NT2/D1 (cell line): ENCODE measurements at regions not wholly inside any gene's neighbourhood (a gene's known extent, or its start where the extent isn't known, plus 50 kb on each side); places are given as distances from the start of the nearest gene placed in this dataset.

ENCODE experiments used
- DNase-seq: peaks from one replicate; pipeline ENCODE4 v3.0.0-alpha.2; 2011; ENCODE audit warnings: low read depth, low spot score
- H3K27me3 ChIP-seq: 2 replicates; pipeline ENCODE4 v1.6.0; 2011; ENCODE audit warnings: mild to moderate bottlenecking; ENCODE audit not compliant: insufficient read length, insufficient read depth
- H3K36me3 ChIP-seq: 2 replicates; pipeline ENCODE4 v1.6.1; 2011; ENCODE audit warnings: mild to moderate bottlenecking, low read length, mixed read lengths; ENCODE audit not compliant: insufficient read depth, insufficient read length
- H3K4me1 ChIP-seq: 2 replicates; pipeline ENCODE4 v1.5.1; 2011; ENCODE audit not compliant: insufficient read depth, insufficient read length
- H3K4me3 ChIP-seq: 2 replicates; pipeline ENCODE4 v1.5.1; 2011; ENCODE audit warnings: low read depth; ENCODE audit not compliant: insufficient read length
- H3K9ac ChIP-seq: 2 replicates; pipeline ENCODE4 v1.6.0; 2011; ENCODE audit warnings: low read depth; ENCODE audit not compliant: insufficient read length
- H3K9me3 ChIP-seq: 2 replicates; pipeline ENCODE4 v1.5.1; 2011; ENCODE audit warnings: mild to moderate bottlenecking, low read length; ENCODE audit not compliant: insufficient read depth
- SUZ12 ChIP-seq: IDR thresholded peaks from 2 replicates; pipeline ENCODE4 v1.6.1; 2011; ENCODE audit not compliant: insufficient read length, insufficient read depth; ENCODE audit errors: extremely low read depth
- YY1 ChIP-seq: IDR thresholded peaks from 2 replicates; pipeline ENCODE4 v1.6.1; 2011; ENCODE audit not compliant: insufficient read length, insufficient read depth
- ZNF274 ChIP-seq: IDR thresholded peaks from 2 replicates; pipeline ENCODE4 v1.6.1; 2011; ENCODE audit warnings: mild to moderate bottlenecking, low read depth, low read length

- Histone ChIP-seq H3K4me1 (no peaks in the 10 kb centered on the region), H3K9ac (no peak overlapping the region), H3K4me3 (no peak overlapping the region), H3K27me3 (no peaks in the 10 kb centered on the region), H3K9me3 (no peaks in the 10 kb centered on the region), H3K36me3 (no peaks in the 10 kb centered on the region)
- DNase-seq = no peak
- TF ChIP-seq YY1 (no peak), SUZ12 (no peak), ZNF274 (no peak)
Observed at GRCh38 chr20:19923762-19924161, 93.4 kb upstream of the NAA20 start.

GRCh38 chr20:19924255-19924654, 92.9 kb upstream of the NAA20 start:
- Histone ChIP-seq H3K4me3 (no peak overlapping the region), H3K9me3 (no peaks in the 10 kb centered on the region), H3K9ac (no peak overlapping the region), H3K27me3 (no peaks in the 10 kb centered on the region), H3K36me3 (no peaks in the 10 kb centered on the region), H3K4me1 (no peaks in the 10 kb centered on the region)
- no peak for TF ChIP-seq ZNF274
- no peak for TF ChIP-seq SUZ12
- TF ChIP-seq YY1 = no peak
- DNase-seq = no peak

GRCh38 chr20:19926591-19926990, 90.6 kb upstream of the NAA20 start:
- Histone ChIP-seq H3K27me3 (no peaks in the 10 kb centered on the region), H3K4me1 (no peaks in the 10 kb centered on the region), H3K36me3 (no peaks in the 10 kb centered on the region), H3K9me3 (no peaks in the 10 kb centered on the region), H3K9ac (no peak overlapping the region), H3K4me3 (no peak overlapping the region)
- DNase-seq = no peak
- TF ChIP-seq YY1 = no peak
- no peak for TF ChIP-seq ZNF274

- Histone ChIP-seq H3K4me1 (no peaks in the 10 kb centered on the region), H3K36me3 (no peaks in the 10 kb centered on the region), H3K9me3 (no peaks in the 10 kb centered on the region), H3K9ac (no peak overlapping the region), H3K27me3 (no peaks in the 10 kb centered on the region), H3K4me3 (no peak overlapping the region)
- no peak for DNase-seq
- TF ChIP-seq YY1 (no peak), ZNF274 (no peak), SUZ12 (no peak)
Observed at GRCh38 chr20:19928328-19929011, 88.7 kb upstream of the NAA20 start.

GRCh38 chr20:19929012-19929360, 88.2 kb upstream of the NAA20 start:
- no peak overlapping the region for H3K9ac ChIP-seq
- H3K4me1 ChIP-seq = no peaks in the 10 kb centered on the region
- no peaks in the 10 kb centered on the region for H3K36me3 ChIP-seq
- H3K9me3 ChIP-seq = no peaks in the 10 kb centered on the region
- H3K4me3 ChIP-seq = no peak overlapping the region
- no peak for TF ChIP-seq YY1
- no peak for TF ChIP-seq SUZ12
- TF ChIP-seq ZNF274 = no peak
- no peak for DNase-seq
- H3K27me3 ChIP-seq = no peaks in the 10 kb centered on the region

- no peak overlapping the region for H3K9ac ChIP-seq
- no peaks in the 10 kb centered on the region for H3K36me3 ChIP-seq
- no peaks in the 10 kb centered on the region for H3K9me3 ChIP-seq
- H3K4me1 ChIP-seq = no peaks in the 10 kb centered on the region
- H3K27me3 ChIP-seq = no peaks in the 10 kb centered on the region
- no peak for TF ChIP-seq SUZ12
- no peak for TF ChIP-seq ZNF274
- TF ChIP-seq YY1 = no peak
- DNase-seq = no peak
- no peak overlapping the region for H3K4me3 ChIP-seq
Observed at GRCh38 chr20:19929481-19930145, 87.5 kb upstream of the NAA20 start.

GRCh38 chr20:19930426-19930825, 86.7 kb upstream of the NAA20 start:
- no peak for TF ChIP-seq YY1
- TF ChIP-seq ZNF274 = no peak
- TF ChIP-seq SUZ12 = no peak
- no peaks in the 10 kb centered on the region for H3K27me3 ChIP-seq
- H3K4me3 ChIP-seq = no peak overlapping the region
- no peaks in the 10 kb centered on the region for H3K36me3 ChIP-seq
- no peaks in the 10 kb centered on the region for H3K9me3 ChIP-seq
- H3K4me1 ChIP-seq = no peaks in the 10 kb centered on the region
- no peak overlapping the region for H3K9ac ChIP-seq
- no peak for DNase-seq

- Histone ChIP-seq H3K9me3 (no peaks in the 10 kb centered on the region), H3K36me3 (no peaks in the 10 kb centered on the region), H3K4me3 (no peak overlapping the region), H3K9ac (no peak overlapping the region), H3K4me1 (no peaks in the 10 kb centered on the region), H3K27me3 (no peaks in the 10 kb centered on the region)
- no peak for TF ChIP-seq SUZ12
- no peak for TF ChIP-seq YY1
- TF ChIP-seq ZNF274 = no peak
- no peak for DNase-seq
Observed at GRCh38 chr20:19932170-19932667, 84.9 kb upstream of the NAA20 start.
